CD4-positive, alpha-beta T cell treated with Interferon alpha-2 for 1 hour (primary cell): ENCODE measurements at regions not wholly inside any gene's neighbourhood (a gene's known extent, or its start where the extent isn't known, plus 50 kb on each side); places are given as distances from the start of the nearest gene placed in this dataset.
"Not testable (repeated sequence)": the region's sequence is repeated elsewhere in the genome, so short reads cannot be mapped to it uniquely, and the experiment has no call there.

Experiments used
- DNase-seq, 2 donors: peaks; one replicate each; pipeline ENCODE4 v3.0.0-alpha.2; 2020 to 2022

GRCh38 chr21:39022035-39022434 is 161.2 kb downstream of the PSMG1 start:
- DNase-seq = no peak

- DNase-seq = no peak
Measured at GRCh38 chr21:39021478-39021832, 161.8 kb downstream of the PSMG1 start.

- no peak for DNase-seq
Measured at GRCh38 chr21:39020751-39021477, 162.3 kb downstream of the PSMG1 start.

- DNase-seq = no peak
Measured at GRCh38 chr21:39018730-39019129, 164.5 kb downstream of the PSMG1 start.

GRCh38 chr21:39016740-39017315 is 166.4 kb downstream of the PSMG1 start:
- DNase-seq = peak in 1 of 2 donors; percentile 62

- DNase-seq = peak in 1 of 2 donors; percentile 60
Measured at GRCh38 chr21:39014747-39015146, 168.5 kb downstream of the PSMG1 start.

- no peak for DNase-seq
Measured at GRCh38 chr21:39012326-39013230, 170.7 kb downstream of the PSMG1 start.

GRCh38 chr21:39011911-39012310 is 171.3 kb downstream of the PSMG1 start:
- no peak for DNase-seq

GRCh38 chr21:39010629-39011404 is 172.4 kb downstream of the PSMG1 start:
- peak in 1 of 2 donors; percentile 29 for DNase-seq

- no peak for DNase-seq
Measured at GRCh38 chr21:39009587-39010225, 173.5 kb downstream of the PSMG1 start.

- no peak for DNase-seq
Measured at GRCh38 chr21:39007985-39008384, 175.3 kb downstream of the PSMG1 start.

GRCh38 chr21:39007532-39007931 is 175.7 kb downstream of the PSMG1 start:
- no peak for DNase-seq

GRCh38 chr21:39006571-39007311 is 176.5 kb downstream of the PSMG1 start:
- peak in 1 of 2 donors; percentile 29 for DNase-seq

- DNase-seq = no peak
Measured at GRCh38 chr21:39005502-39005787, 177.8 kb downstream of the PSMG1 start.

- no peak for DNase-seq
Measured at GRCh38 chr21:39004634-39005501, 178.4 kb downstream of the PSMG1 start.

- DNase-seq = peak in 1 of 2 donors; percentile 58
Measured at GRCh38 chr21:39003982-39004633, 179.1 kb downstream of the PSMG1 start.

- DNase-seq = no peak
Measured at GRCh38 chr21:39001341-39001740, 181.9 kb downstream of the PSMG1 start.

GRCh38 chr21:39000496-39000895 is 182.8 kb downstream of the PSMG1 start:
- peak in 1 of 2 donors; percentile 61 for DNase-seq

- no peak for DNase-seq
Measured at GRCh38 chr21:38999161-38999560, 184.1 kb downstream of the PSMG1 start.

GRCh38 chr21:38998281-38998680 is 185.0 kb downstream of the PSMG1 start:
- DNase-seq = not testable (repeated sequence)
